ENCODE measurements at regions not wholly inside any gene's neighbourhood (a gene's known extent, or its start where the extent isn't known, plus 50 kb on each side); places are given as distances from the start of the nearest gene placed in this dataset.
"Not testable (repeated sequence)": the region's sequence is repeated elsewhere in the genome, so short reads cannot be mapped to it uniquely, and the experiment has no call there.

DNA sequence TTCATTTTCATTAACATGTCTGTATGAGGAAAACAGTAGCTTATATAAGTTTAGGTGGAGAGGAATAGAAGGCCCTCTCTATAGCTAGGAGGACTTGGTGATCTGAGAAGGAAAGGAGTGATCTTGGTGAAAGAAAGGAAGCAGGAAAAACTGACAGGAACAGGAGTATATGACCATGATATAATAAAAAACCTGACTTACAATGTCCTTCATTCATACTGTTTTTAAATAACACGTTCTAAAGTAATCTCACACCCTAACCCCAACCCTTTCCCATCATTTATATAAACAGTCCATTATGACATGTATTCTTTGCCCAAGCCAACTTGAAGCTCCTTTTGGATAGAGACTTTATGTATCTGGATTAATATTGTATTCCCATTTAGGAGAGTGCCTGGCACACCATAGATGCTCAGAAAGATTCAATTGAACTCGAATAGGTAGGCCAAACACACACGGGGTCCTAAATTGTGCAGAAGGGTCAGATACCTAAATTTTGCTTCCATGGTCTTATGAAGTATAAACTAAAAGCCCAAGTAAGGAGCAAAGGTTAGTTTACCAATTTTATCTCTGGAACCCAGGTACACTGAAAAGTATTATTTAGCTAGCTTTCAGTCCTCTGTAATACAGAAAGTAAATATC is 75.9 kb downstream of the OR2B2 start:
- peaks cover 11% of the 10 kb centered on the region for H3K4me1 Mint-ChIP-seq (ENCODE audit: low read depth, unreplicated experiment)
- H3K9me3 ChIP-seq (ENCODE audit: insufficient read depth, low read depth, low read length): no peaks in the 10 kb centered on the region
- peaks cover 7% of the 10 kb centered on the region for H3K4me1 ChIP-seq (ENCODE audit: insufficient read depth, low read length)
- peak overlapping the region; percentile 60 for H3K27ac Mint-ChIP-seq (ENCODE audit: unreplicated experiment)
- no peaks in the 10 kb centered on the region for H3K9me3 Mint-ChIP-seq (ENCODE audit: unreplicated experiment)
- H3K36me3 ChIP-seq (ENCODE audit: insufficient read depth, low read length): no peaks in the 10 kb centered on the region
- no peaks in the 10 kb centered on the region for H4K20me1 ChIP-seq (ENCODE audit: insufficient read depth, low read length)
- H3K4me3 ChIP-seq (ENCODE audit: insufficient read depth, low read depth, low read length): peak overlapping the region; percentile 94
- no peak for FAIRE-seq
- H3K9ac ChIP-seq (ENCODE audit: low read length): peak overlapping the region; percentile 99
- peaks cover 37% of the 10 kb centered on the region for H3K79me2 ChIP-seq (ENCODE audit: insufficient read depth, low read length)
- no peak for DNase-seq (ENCODE audit: low read depth)
- H3K27me3 ChIP-seq (ENCODE audit: insufficient read depth, low read length): no peaks in the 10 kb centered on the region
- peak overlapping the region; percentile 92 for H3K4me2 ChIP-seq (ENCODE audit: low read length)
- H3K27me3 Mint-ChIP-seq (ENCODE audit: low read depth, unreplicated experiment): no peaks in the 10 kb centered on the region
- H3K36me3 Mint-ChIP-seq (ENCODE audit: low read depth, unreplicated experiment): peaks cover 2% of the 10 kb centered on the region
- TF ChIP-seq, protein P1, sequence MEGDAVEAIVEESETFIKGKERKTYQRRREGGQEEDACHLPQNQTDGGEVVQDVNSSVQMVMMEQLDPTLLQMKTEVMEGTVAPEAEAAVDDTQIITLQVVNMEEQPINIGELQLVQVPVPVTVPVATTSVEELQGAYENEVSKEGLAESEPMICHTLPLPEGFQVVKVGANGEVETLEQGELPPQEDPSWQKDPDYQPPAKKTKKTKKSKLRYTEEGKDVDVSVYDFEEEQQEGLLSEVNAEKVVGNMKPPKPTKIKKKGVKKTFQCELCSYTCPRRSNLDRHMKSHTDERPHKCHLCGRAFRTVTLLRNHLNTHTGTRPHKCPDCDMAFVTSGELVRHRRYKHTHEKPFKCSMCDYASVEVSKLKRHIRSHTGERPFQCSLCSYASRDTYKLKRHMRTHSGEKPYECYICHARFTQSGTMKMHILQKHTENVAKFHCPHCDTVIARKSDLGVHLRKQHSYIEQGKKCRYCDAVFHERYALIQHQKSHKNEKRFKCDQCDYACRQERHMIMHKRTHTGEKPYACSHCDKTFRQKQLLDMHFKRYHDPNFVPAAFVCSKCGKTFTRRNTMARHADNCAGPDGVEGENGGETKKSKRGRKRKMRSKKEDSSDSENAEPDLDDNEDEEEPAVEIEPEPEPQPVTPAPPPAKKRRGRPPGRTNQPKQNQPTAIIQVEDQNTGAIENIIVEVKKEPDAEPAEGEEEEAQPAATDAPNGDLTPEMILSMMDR (IDR thresholded peaks at IDR 0.05; ENCODE audit: insufficient read depth, low read depth, low read length): no peak
- no peak for TF ChIP-seq EZH2 (IDR thresholded peaks at IDR 0.05; ENCODE audit: insufficient read depth, low read length)
- H3K27ac ChIP-seq (ENCODE audit: low read depth, low read length): peak overlapping the region; percentile 97
- peak overlapping the region; percentile 11 for H2AFZ ChIP-seq (ENCODE audit: low read depth, low read length)
- no peak overlapping the region for H3K4me3 Mint-ChIP-seq (ENCODE audit: unreplicated experiment)

DNA sequence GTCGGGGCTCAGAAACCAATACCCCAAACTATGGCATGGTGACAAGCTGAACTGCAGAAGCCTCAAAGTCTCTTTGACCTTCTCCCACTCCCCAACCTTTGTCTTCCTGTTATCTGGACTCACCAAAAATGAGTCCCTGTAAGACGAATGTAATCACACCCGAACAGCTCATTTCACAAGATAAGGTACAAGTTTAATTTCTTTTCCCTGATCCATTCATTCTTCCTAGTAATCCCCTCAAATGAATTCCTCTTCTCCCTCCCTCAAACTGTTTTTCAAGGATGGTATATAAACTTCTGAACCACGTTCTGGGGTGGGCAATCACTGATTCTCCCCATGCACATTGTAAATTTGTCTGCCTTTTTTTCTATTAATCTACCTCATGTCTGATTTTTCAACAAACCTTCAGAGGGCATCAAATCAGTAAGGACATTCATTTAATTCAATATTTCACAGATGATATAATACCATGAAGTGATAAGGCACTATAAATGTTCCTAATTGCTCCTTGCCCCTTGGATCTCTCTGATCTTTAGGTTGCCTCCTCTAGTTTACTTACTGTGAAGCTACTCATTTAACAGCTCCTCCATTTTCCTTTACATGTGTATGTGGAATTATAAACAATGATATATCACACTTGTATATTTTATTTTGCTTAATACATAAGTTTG is 77.2 kb downstream of the OR2B2 start:
- H3K27ac Mint-ChIP-seq (ENCODE audit: unreplicated experiment): no peak overlapping the region
- Histone ChIP-seq H3K9ac (ENCODE audit: low read length) (no peak overlapping the region), H3K4me1 (ENCODE audit: insufficient read depth, low read length) (peaks cover 12% of the 10 kb centered on the region), H4K20me1 (ENCODE audit: insufficient read depth, low read length) (no peaks in the 10 kb centered on the region), H3K79me2 (ENCODE audit: insufficient read depth, low read length) (peaks cover 37% of the 10 kb centered on the region), H3K4me3 (ENCODE audit: insufficient read depth, low read depth, low read length) (no peak overlapping the region), H3K36me3 (ENCODE audit: insufficient read depth, low read length) (no peaks in the 10 kb centered on the region), H3K27ac (ENCODE audit: low read depth, low read length) (no peak overlapping the region), H2AFZ (ENCODE audit: low read depth, low read length) (no peak overlapping the region), H3K27me3 (ENCODE audit: insufficient read depth, low read length) (no peaks in the 10 kb centered on the region), H3K9me3 (ENCODE audit: insufficient read depth, low read depth, low read length) (no peaks in the 10 kb centered on the region), H3K4me2 (ENCODE audit: low read length) (peak overlapping the region; percentile 6)
- FAIRE-seq (no peak), DNase-seq (ENCODE audit: low read depth) (no peak)
- H3K4me3 Mint-ChIP-seq (ENCODE audit: unreplicated experiment): peak overlapping the region; percentile 71
- no peak for TF ChIP-seq EZH2 (IDR thresholded peaks at IDR 0.05; ENCODE audit: insufficient read depth, low read length)
- TF ChIP-seq, protein P1 (IDR thresholded peaks at IDR 0.05; ENCODE audit: insufficient read depth, low read depth, low read length): no peak
- no peaks in the 10 kb centered on the region for H3K27me3 Mint-ChIP-seq (ENCODE audit: low read depth, unreplicated experiment)
- H3K9me3 Mint-ChIP-seq (ENCODE audit: unreplicated experiment): no peaks in the 10 kb centered on the region
- peaks cover 2% of the 10 kb centered on the region for H3K36me3 Mint-ChIP-seq (ENCODE audit: low read depth, unreplicated experiment)
- peaks cover 11% of the 10 kb centered on the region for H3K4me1 Mint-ChIP-seq (ENCODE audit: low read depth, unreplicated experiment)

DNA sequence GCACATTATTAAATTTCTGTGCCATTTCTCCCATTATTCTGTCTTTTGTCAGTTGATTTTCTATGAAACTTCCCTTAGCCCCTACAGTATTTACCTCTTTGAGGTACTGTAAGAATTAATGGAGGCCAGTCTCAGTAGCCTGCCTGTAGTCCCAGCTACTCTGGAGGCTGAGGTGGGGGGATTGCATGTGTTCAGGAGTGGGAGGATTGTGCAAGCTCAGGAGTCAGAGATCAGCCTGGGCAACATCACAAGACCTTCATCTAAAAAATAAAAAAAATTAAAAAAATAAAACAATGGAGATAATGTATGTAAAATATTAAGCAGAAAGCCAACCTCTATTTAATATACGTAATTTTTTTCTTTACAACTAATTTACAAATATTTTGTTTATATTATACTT is 77.8 kb downstream of the OR2B2 start:
- H3K27me3 ChIP-seq (ENCODE audit: insufficient read depth, low read length): no peaks in the 10 kb centered on the region
- FAIRE-seq (no peak), DNase-seq (ENCODE audit: low read depth) (no peak)
- peak overlapping the region; percentile 47 for H3K4me3 Mint-ChIP-seq (ENCODE audit: unreplicated experiment)
- no peaks in the 10 kb centered on the region for H3K27me3 Mint-ChIP-seq (ENCODE audit: low read depth, unreplicated experiment)
- H3K4me3 ChIP-seq (ENCODE audit: insufficient read depth, low read depth, low read length): no peak overlapping the region
- H3K4me2 ChIP-seq (ENCODE audit: low read length): no peak overlapping the region
- H3K9me3 ChIP-seq (ENCODE audit: insufficient read depth, low read depth, low read length): no peaks in the 10 kb centered on the region
- no peak overlapping the region for H3K27ac ChIP-seq (ENCODE audit: low read depth, low read length)
- peaks cover 8% of the 10 kb centered on the region for H3K4me1 Mint-ChIP-seq (ENCODE audit: low read depth, unreplicated experiment)
- H3K9ac ChIP-seq (ENCODE audit: low read length): no peak overlapping the region
- H3K4me1 ChIP-seq (ENCODE audit: insufficient read depth, low read length): peaks cover 12% of the 10 kb centered on the region
- no peaks in the 10 kb centered on the region for H3K36me3 ChIP-seq (ENCODE audit: insufficient read depth, low read length)
- H3K9me3 Mint-ChIP-seq (ENCODE audit: unreplicated experiment): no peaks in the 10 kb centered on the region
- no peak overlapping the region for H3K27ac Mint-ChIP-seq (ENCODE audit: unreplicated experiment)
- no peak overlapping the region for H2AFZ ChIP-seq (ENCODE audit: low read depth, low read length)
- H3K36me3 Mint-ChIP-seq (ENCODE audit: low read depth, unreplicated experiment): peaks cover 2% of the 10 kb centered on the region
- peaks cover 37% of the 10 kb centered on the region for H3K79me2 ChIP-seq (ENCODE audit: insufficient read depth, low read length)
- TF ChIP-seq, protein P1 (IDR thresholded peaks at IDR 0.05; ENCODE audit: insufficient read depth, low read depth, low read length): no peak
- no peak for TF ChIP-seq EZH2 (IDR thresholded peaks at IDR 0.05; ENCODE audit: insufficient read depth, low read length)
- no peaks in the 10 kb centered on the region for H4K20me1 ChIP-seq (ENCODE audit: insufficient read depth, low read length)

DNA sequence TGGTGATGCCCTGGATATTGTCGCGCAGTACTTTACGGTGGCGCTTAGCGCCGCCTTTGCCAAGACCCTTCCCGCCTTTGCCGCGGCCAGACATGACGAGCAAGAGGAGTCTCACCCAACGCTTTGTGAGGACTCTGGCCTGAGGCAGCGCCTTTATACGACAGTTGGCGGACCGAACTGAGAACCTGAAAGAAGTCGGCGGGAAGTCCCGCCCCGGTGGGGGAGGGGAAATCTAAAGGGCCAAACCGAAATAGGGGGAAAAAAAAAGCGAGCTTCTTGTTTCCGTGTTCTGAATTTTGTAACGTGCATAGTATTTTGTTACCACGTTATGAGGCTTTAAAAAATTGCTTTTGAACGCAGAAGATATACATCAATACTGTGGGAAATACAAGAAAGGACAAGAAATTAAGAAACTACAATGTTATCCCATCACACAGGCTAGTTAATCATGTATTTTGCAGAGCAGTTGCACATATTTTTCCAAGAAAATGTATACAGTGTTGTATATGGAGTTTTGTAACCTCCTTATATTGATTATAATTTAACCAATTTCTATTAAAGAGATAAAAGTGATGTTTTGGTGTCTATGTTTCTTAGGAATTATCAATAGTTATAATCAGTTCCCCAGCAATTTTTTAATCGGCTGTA is 80.6 kb downstream of the OR2B2 start:
- Histone ChIP-seq H2AFZ (ENCODE audit: low read depth, low read length) (peak overlapping the region; percentile 59), H3K27ac (ENCODE audit: low read depth, low read length) (peak overlapping the region; percentile 42), H3K9ac (ENCODE audit: low read length) (peak overlapping the region; percentile 94), H3K4me3 (ENCODE audit: insufficient read depth, low read depth, low read length) (peak overlapping the region; percentile 76), H3K79me2 (ENCODE audit: insufficient read depth, low read length) (peaks cover 22% of the 10 kb centered on the region), H3K4me1 (ENCODE audit: insufficient read depth, low read length) (peaks cover 12% of the 10 kb centered on the region), H3K4me2 (ENCODE audit: low read length) (peak overlapping the region; percentile 91)
- not testable (repeated sequence) for H3K36me3 ChIP-seq (ENCODE audit: insufficient read depth, low read length); H3K36me3 Mint-ChIP-seq (ENCODE audit: low read depth, unreplicated experiment); FAIRE-seq; H3K9me3 Mint-ChIP-seq (ENCODE audit: unreplicated experiment); H4K20me1 ChIP-seq (ENCODE audit: insufficient read depth, low read length); DNase-seq (ENCODE audit: low read depth); H3K9me3 ChIP-seq (ENCODE audit: insufficient read depth, low read depth, low read length); H3K27me3 Mint-ChIP-seq (ENCODE audit: low read depth, unreplicated experiment); H3K27me3 ChIP-seq (ENCODE audit: insufficient read depth, low read length)
- peaks cover 10% of the 10 kb centered on the region for H3K4me1 Mint-ChIP-seq (ENCODE audit: low read depth, unreplicated experiment)
- peak overlapping the region; percentile 89 for H3K4me3 Mint-ChIP-seq (ENCODE audit: unreplicated experiment)
- H3K27ac Mint-ChIP-seq (ENCODE audit: unreplicated experiment): peak overlapping the region; percentile 5

Measured in astrocyte (in vitro differentiated cells and primary cell).